Adrenal gland (tissue), 9 donors: ENCODE measurements at regions not wholly inside any gene's neighbourhood (a gene's known extent, or its start where the extent isn't known, plus 50 kb on each side); places are given as distances from the start of the nearest gene placed in this dataset.

Experiments
- DNase-seq, 7 donors: peaks; one replicate each; pipeline ENCODE4 v3.0.0-alpha.2; 2019 to 2020
- H3K27ac ChIP-seq, 5 donors: fragments of 200-600 bp; sonication (generic) in 4 of 5; 1 replicate in 3 of 5; 2 replicates in 2 of 5; pipeline versions ENCODE4 v1.5.1 to v1.8.0; 2016 to 2020; ENCODE audit warnings: mild to moderate bottlenecking in 1 of 5
- H3K27me3 ChIP-seq: fragments of 200-600 bp; 2 replicates; pipeline ENCODE4 v1.8.0; 2021
- H3K36me3 ChIP-seq, 2 donors: fragments of 200-600 bp; replicated peaks in 1 of 2; 1 replicate in 1 of 2; 2 replicates in 1 of 2; pipeline versions ENCODE4 v1.5.1 to v1.8.0; 2018 to 2022
- H3K4me1 ChIP-seq, 2 donors: fragments of 200-600 bp; replicated peaks in 1 of 2; 1 replicate in 1 of 2; 2 replicates in 1 of 2; pipeline versions ENCODE4 v1.5.1 to v1.8.0; 2018 to 2021
- H3K4me3 ChIP-seq, 4 donors: fragments of 200-600 bp; sonication (generic) in 3 of 4; one replicate each; pipeline ENCODE4 v1.5.1; 2016 to 2018
- H3K9me3 ChIP-seq, 3 donors: fragments of 200-600 bp; sonication (generic) in 1 of 3; replicated peaks in 1 of 3; 1 replicate in 2 of 3; 2 replicates in 1 of 3; pipeline versions ENCODE4 v1.5.1 to v1.8.0; 2016 to 2021
- CTCF ChIP-seq, 6 experiments: fragments of 450-650 bp in 4 of 6; fragments of 200-600 bp in 2 of 6; sonication (generic) in 1 of 6; IDR thresholded peaks; 1 replicate in 5 of 6; 2 replicates in 1 of 6; pipeline versions ENCODE4 v1.5.1 to v1.8.0; 2016 to 2021; ENCODE audit warnings: antibody characterized with exemption in 6 of 6, mild to moderate bottlenecking in 2 of 6, moderate library complexity in 1 of 6
- POLR2A ChIP-seq, 2 donors: fragments of 450-650 bp; IDR thresholded peaks; one replicate each; pipeline ENCODE4 v1.6.1; 2017; ENCODE audit warnings: antibody characterized with exemption in 2 of 2, mild to moderate bottlenecking in 2 of 2, moderate library complexity in 1 of 2
- WGBS, 4 donors: extraction: QIAGEN DNeasy Blood & Tissue Kit in 2 of 4; methylation state at CpG; one replicate each; pipeline versions ENCODE4 v1.1.5 to v1.1.7; 2013 to 2017; 5-methylcytosine and 5-hydroxymethylcytosine counted together
- intact Hi-C, 2 donors: fragments of 100-400 bp; cut with DNase I; formaldehyde crosslinking; loops; one replicate each; pipeline versions ENCODE4 v1.14.1 to v1.15.0; 2022 to 2023
- donor health status: healthy with polysubstance abuse.
- donor health status: Bipolar disorder and iron deficiency.
- donor health status: DM: yes; HTN: yes; CAD: no.
- donor health status: DM: no; HTN: no; CAD: no.
- donor health status: DM: no; HTN: no; CAD: no.

- DNase-seq: no peak
- no peaks in the 10 kb centered on the region for H3K4me1 ChIP-seq
- no peak overlapping the region for H3K4me3 ChIP-seq
- no peak overlapping the region for H3K27ac ChIP-seq
- H3K9me3 ChIP-seq: no peaks in the 10 kb centered on the region
- TF ChIP-seq POLR2A (IDR thresholded peaks at IDR 0.05) (no peak), CTCF (IDR thresholded peaks at IDR 0.05) (no peak)
- intact Hi-C loops: no loop called here
- no peaks in the 10 kb centered on the region for H3K36me3 ChIP-seq
- no peaks in the 10 kb centered on the region for H3K27me3 ChIP-seq
Measured at GRCh38 chr3:145159640-145160039, 1001.3 kb downstream of the PLOD2 start.

- H3K4me1 ChIP-seq: no peaks in the 10 kb centered on the region
- no peak for TF ChIP-seq CTCF (IDR thresholded peaks at IDR 0.05)
- no peak for DNase-seq
- no peaks in the 10 kb centered on the region for H3K36me3 ChIP-seq
- no peaks in the 10 kb centered on the region for H3K9me3 ChIP-seq
- no peak overlapping the region for H3K27ac ChIP-seq
- intact Hi-C loops: no loop called here
- no peak overlapping the region for H3K4me3 ChIP-seq
- H3K27me3 ChIP-seq: no peaks in the 10 kb centered on the region
- 57 to 73% (median 59%) methylated on average over 2 of the region's 2 CpGs for WGBS, 4 donors
Measured at GRCh38 chr3:145170121-145170520, 990.9 kb downstream of the PLOD2 start.

- TF ChIP-seq CTCF (IDR thresholded peaks at IDR 0.05): no peak
- TF ChIP-seq POLR2A (IDR thresholded peaks at IDR 0.05): no peak
- no peaks in the 10 kb centered on the region for H3K4me1 ChIP-seq
- intact Hi-C loops: no loop called here
- DNase-seq: no peak
- H3K27me3 ChIP-seq: no peaks in the 10 kb centered on the region
- H3K9me3 ChIP-seq: no peaks in the 10 kb centered on the region
- H3K27ac ChIP-seq: no peak overlapping the region
- H3K36me3 ChIP-seq: no peaks in the 10 kb centered on the region
- no peak overlapping the region for H3K4me3 ChIP-seq
- 37 to 50% (median 45%) methylated on average over 3 of the region's 3 CpGs for WGBS, 4 donors
Measured at GRCh38 chr3:145175626-145176025, 985.4 kb downstream of the PLOD2 start.

- 60 to 91% (median 76%) methylated on average over 2 of the region's 2 CpGs for WGBS, 4 donors
- TF ChIP-seq POLR2A (IDR thresholded peaks at IDR 0.05) (no peak), CTCF (IDR thresholded peaks at IDR 0.05) (no peak)
- intact Hi-C loops: no loop called here
Measured at GRCh38 chr3:145176907-145177306, 984.1 kb downstream of the PLOD2 start.

More at GRCh38 chr3:145176907-145177306, 984.1 kb downstream of the PLOD2 start:
- no peak overlapping the region for H3K27ac ChIP-seq
- no peaks in the 10 kb centered on the region for H3K27me3 ChIP-seq
- no peak overlapping the region for H3K4me3 ChIP-seq
- no peak for DNase-seq
- H3K36me3 ChIP-seq: no peaks in the 10 kb centered on the region
- H3K9me3 ChIP-seq: no peaks in the 10 kb centered on the region
- no peaks in the 10 kb centered on the region for H3K4me1 ChIP-seq
